Endothelial cell of umbilical vein (primary cell): ENCODE measurements at regions not wholly inside any gene's neighbourhood (a gene's known extent, or its start where the extent isn't known, plus 50 kb on each side); places are given as distances from the start of the nearest gene placed in this dataset.
"Not testable (repeated sequence)": the region's sequence is repeated elsewhere in the genome, so short reads cannot be mapped to it uniquely, and the experiment has no call there.

Experiments used
- BruUV-seq: library from RNA; stranded (reverse); fragments of 400-500 nt; replicated peaks from 2 replicates; lab custom pipeline; 2021; lab: Mats Ljungman, UMichigan
- CTCF ChIA-PET: fragments of 300-600, 350-600 bp; sonication (Branson Sonifier 250); formaldehyde crosslinking; loops from one replicate; lab custom pipeline; 2021; ENCODE audit warnings: antibody characterized with exemption, inconsistent platforms; lab: Charles Lee
- POLR2A ChIA-PET: fragments of 300-600, 350-600 bp; sonication (Branson Sonifier 250); formaldehyde crosslinking; loops from one replicate; lab custom pipeline; 2021; ENCODE audit warnings: antibody characterized with exemption, inconsistent platforms; lab: Charles Lee
- DNase-seq: peaks from one replicate; pipeline ENCODE4 v3.0.0-alpha.2; 2011; ENCODE audit warnings: low read depth, low spot score
- FAIRE-seq: peaks from 2 replicates; lab custom pipeline; 2011; peaks lifted over from hg19 to GRCh38; lab: Jason Lieb, UNC
- H2AFZ ChIP-seq: 2 replicates; pipeline ENCODE4 v1.6.0; 2012; ENCODE audit warnings: low read depth, low read length, control low read depth, inconsistent platforms
- H3K27ac ChIP-seq: 2 replicates; pipeline ENCODE4 v1.5.1; 2011; ENCODE audit warnings: low read depth, mild to moderate bottlenecking, control low read depth, low read length, moderate library complexity; ENCODE audit not compliant: insufficient read depth
- H3K27me3 ChIP-seq, 2 experiments: 2 replicates each; pipeline versions ENCODE4 v1.6.0 to v1.6.1; 2011; ENCODE audit warnings: low read length in 2 of 2, mixed read lengths in 1 of 2; ENCODE audit not compliant: control insufficient read depth in 2 of 2, insufficient read depth in 2 of 2
- H3K36me3 ChIP-seq, 2 experiments: 2 replicates in 1 of 2; 3 replicates in 1 of 2; pipeline ENCODE4 v1.5.1; 2011; ENCODE audit warnings: low read length in 2 of 2, mild to moderate bottlenecking in 1 of 2, moderate library complexity in 1 of 2; ENCODE audit not compliant: control insufficient read depth in 2 of 2, insufficient read depth in 2 of 2; ENCODE audit errors: extremely low read depth in 1 of 2
- H3K4me1 ChIP-seq: 3 replicates; pipeline ENCODE4 v1.5.1; 2011; ENCODE audit warnings: mild to moderate bottlenecking, low read length; ENCODE audit not compliant: control insufficient read depth, insufficient read depth; ENCODE audit errors: extremely low read depth
- H3K4me2 ChIP-seq: 2 replicates; pipeline ENCODE4 v1.6.1; 2011; ENCODE audit warnings: low read length, control low read depth, mixed read lengths; ENCODE audit not compliant: insufficient read depth
- H3K4me3 ChIP-seq, 3 experiments: fragments of 200-600 bp in 1 of 3; sonication (generic), shearing (Covaris generic) in 1 of 3; replicated peaks in 1 of 3; 2 replicates each; pipeline ENCODE4 v1.5.1; 2011 to 2016; ENCODE audit warnings: control low read depth in 3 of 3, low read length in 3 of 3, mild to moderate bottlenecking in 2 of 3, inconsistent platforms in 1 of 3, low read depth in 1 of 3, moderate library complexity in 1 of 3; ENCODE audit not compliant: insufficient read depth in 1 of 3
- H3K79me2 ChIP-seq: 2 replicates; pipeline ENCODE4 v1.6.0; 2012; ENCODE audit warnings: low read length, inconsistent platforms; ENCODE audit not compliant: control insufficient read depth, insufficient read depth
- H3K9ac ChIP-seq: replicated peaks from 2 replicates; pipeline ENCODE3; 2011; ENCODE audit warnings: low read length, control low read depth; ENCODE audit not compliant: insufficient read depth; ENCODE audit errors: extremely low read depth
- H3K9me1 ChIP-seq: replicated peaks from 3 replicates; pipeline ENCODE4 v1.6.0; 2011; ENCODE audit warnings: mild to moderate bottlenecking, low read length; ENCODE audit not compliant: control insufficient read depth, insufficient read depth; ENCODE audit errors: extremely low read depth
- H3K9me3 ChIP-seq: replicated peaks from 2 replicates; pipeline ENCODE4 v1.5.1; 2012; ENCODE audit warnings: low read length, inconsistent platforms; ENCODE audit not compliant: control insufficient read depth, insufficient read depth
- H4K20me1 ChIP-seq: replicated peaks from 2 replicates; pipeline ENCODE3; 2011; ENCODE audit warnings: mild to moderate bottlenecking, low read length; ENCODE audit not compliant: control insufficient read depth, insufficient read depth; ENCODE audit errors: extremely low read depth
- CTCF ChIP-seq, 2 donors: IDR thresholded peaks; 1 replicate in 1 of 2; 2 replicates in 1 of 2; pipeline ENCODE4 v1.5.1; 2011; ENCODE audit warnings: low read length in 2 of 2, mild to moderate bottlenecking in 2 of 2, moderate library complexity in 2 of 2, control low read depth in 1 of 2, inconsistent platforms in 1 of 2, low read depth in 1 of 2; ENCODE audit not compliant: insufficient read depth in 1 of 2; ENCODE audit errors: extremely low read depth in 1 of 2
- EZH2 ChIP-seq: IDR thresholded peaks from 2 replicates; pipeline ENCODE4 v1.6.1; 2012; ENCODE audit warnings: borderline replicate concordance, low read depth, mild to moderate bottlenecking, moderate library complexity, low read length, inconsistent platforms; ENCODE audit not compliant: severe bottlenecking
- FOS ChIP-seq: IDR thresholded peaks from 2 replicates; pipeline ENCODE4 v1.6.1; 2011; ENCODE audit warnings: mild to moderate bottlenecking, low read length, moderate library complexity, borderline replicate concordance; ENCODE audit not compliant: insufficient read depth
- GATA2 ChIP-seq: IDR thresholded peaks from 2 replicates; pipeline ENCODE4 v1.7.0; 2011; ENCODE audit warnings: low read depth, mild to moderate bottlenecking, moderate library complexity, mixed read lengths, low read length; ENCODE audit not compliant: insufficient read length, insufficient read depth
- JUN ChIP-seq: IDR thresholded peaks from 2 replicates; pipeline ENCODE4 v1.6.1; 2011; ENCODE audit warnings: borderline replicate concordance, low read depth; ENCODE audit not compliant: insufficient read length, insufficient read depth
- MAX ChIP-seq: IDR thresholded peaks from 2 replicates; pipeline ENCODE4 v1.6.1; 2011; ENCODE audit not compliant: insufficient read depth, insufficient read length
- MYC ChIP-seq: IDR thresholded peaks from one replicate; pipeline ENCODE4 v1.6.1; 2011; ENCODE audit warnings: mild to moderate bottlenecking, low read depth, low read length
- POLR2A ChIP-seq: IDR thresholded peaks from 2 replicates; pipeline ENCODE4 v1.6.1; 2012; ENCODE audit warnings: low read depth, mild to moderate bottlenecking, control low read depth, low read length
- POLR2AphosphoS5 ChIP-seq: IDR thresholded peaks from 2 replicates; pipeline ENCODE4 v1.6.1; 2012; ENCODE audit warnings: low read depth, mild to moderate bottlenecking, control low read depth, low read length, moderate library complexity; ENCODE audit not compliant: insufficient read depth
- dilution Hi-C: fragments of 300-500 bp; cut with MboI; formaldehyde crosslinking; loops from one replicate; pipeline ENCODE4 v1.15.0; 2019; ENCODE audit warnings: low sequenced_read_pairs; ENCODE audit not compliant: extremely low pct_ligation_motif_present
- intact Hi-C: fragments of 100-400 bp; cut with micrococcal nuclease; formaldehyde crosslinking; loops from one replicate; pipeline ENCODE4 v1.10.0; 2022

DNA sequence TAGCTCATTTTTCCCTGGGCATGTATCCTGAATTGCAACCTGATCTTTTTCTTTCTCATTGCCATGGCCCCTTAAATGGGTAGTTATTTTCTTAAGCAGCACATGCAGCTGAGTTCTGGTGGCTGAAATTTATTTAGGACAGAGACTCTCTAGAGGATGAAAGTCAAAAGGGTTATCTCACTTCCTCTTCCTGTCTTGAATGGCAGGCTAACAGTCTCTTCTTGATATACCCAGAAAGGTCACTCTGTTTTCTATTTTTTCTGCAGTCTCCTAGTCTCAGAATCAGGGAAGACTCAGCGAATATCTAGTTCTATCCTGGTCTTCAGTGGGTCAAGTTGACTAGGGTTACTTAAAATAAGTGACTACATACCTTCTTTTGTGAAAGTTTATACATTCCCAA lies 243.3 kb downstream of the EPHA7 start:
- TF ChIP-seq POLR2A (no peak), JUN (no peak), EZH2 (no peak), GATA2 (no peak), FOS (no peak), POLR2AphosphoS5 (no peak), MAX (no peak), CTCF (IDR thresholded peaks at IDR 0.05; ENCODE audit: extremely low read depth in 1 of 2, insufficient read depth in 1 of 2, low read depth in 1 of 2, low read length in 2 of 2) (no peak), MYC (no peak)
- POLR2A ChIA-PET, result no interaction called here
- no peaks in the 10 kb centered on the region for H3K9me3 ChIP-seq
- no peak overlapping the region for H2AFZ ChIP-seq
- H3K4me1 ChIP-seq, result no peaks in the 10 kb centered on the region
- no peaks in the 10 kb centered on the region for H3K27me3 ChIP-seq
- peak; percentile 8 for FAIRE-seq
- no peaks in the 10 kb centered on the region for H3K79me2 ChIP-seq
- no peaks in the 10 kb centered on the region for H3K9me1 ChIP-seq
- DNase-seq, result no peak
- no TSS peak for BruUV-seq
- dilution Hi-C loops, result no loop called here
- H3K36me3 ChIP-seq, result no peaks in the 10 kb centered on the region
- intact Hi-C loops, result no loop called here
- H3K4me2 ChIP-seq, result no peak overlapping the region
- H3K4me3 ChIP-seq, result no peak overlapping the region
- H4K20me1 ChIP-seq, result no peaks in the 10 kb centered on the region
- CTCF ChIA-PET, result interaction anchor here (1.9 kb wide), 1 partner anchor 12 kb away, joined by 5 read pairs; no protein-coding TSS in a partner anchor
- no peak overlapping the region for H3K9ac ChIP-seq
- no peak overlapping the region for H3K27ac ChIP-seq

GRCh38 chr6:93173573-93173972 lies 245.8 kb downstream of the EPHA7 start:
- H3K79me2 ChIP-seq, H3K9me1 ChIP-seq, H3K9me3 ChIP-seq, H3K4me1 ChIP-seq, H3K36me3 ChIP-seq, DNase-seq, intact Hi-C loops, H2AFZ ChIP-seq, H3K4me3 ChIP-seq, POLR2A ChIA-PET, H3K9ac ChIP-seq, BruUV-seq, dilution Hi-C loops, H3K4me2 ChIP-seq, H4K20me1 ChIP-seq, H3K27ac ChIP-seq, H3K27me3 ChIP-seq, FAIRE-seq: not testable (repeated sequence)
- CTCF ChIA-PET, result interaction anchor here (0.6 kb wide), 1 partner anchor 38 kb away, joined by 3 read pairs; no protein-coding TSS in a partner anchor
